IPS-NIHi7 (cell line): ENCODE measurements at regions not wholly inside any gene's neighbourhood (a gene's known extent, or its start where the extent isn't known, plus 50 kb on each side); places are given as distances from the start of the nearest gene placed in this dataset.

Source experiments
- DNase-seq: peaks from one replicate; pipeline ENCODE4 v3.0.0; 2012; ENCODE audit warnings: mixed read lengths; ENCODE audit errors: extremely low spot score

GRCh38 chr1:29653034-29653810 lies 416.9 kb downstream of the PTPRU start:
- DNase-seq: no peak

DNA sequence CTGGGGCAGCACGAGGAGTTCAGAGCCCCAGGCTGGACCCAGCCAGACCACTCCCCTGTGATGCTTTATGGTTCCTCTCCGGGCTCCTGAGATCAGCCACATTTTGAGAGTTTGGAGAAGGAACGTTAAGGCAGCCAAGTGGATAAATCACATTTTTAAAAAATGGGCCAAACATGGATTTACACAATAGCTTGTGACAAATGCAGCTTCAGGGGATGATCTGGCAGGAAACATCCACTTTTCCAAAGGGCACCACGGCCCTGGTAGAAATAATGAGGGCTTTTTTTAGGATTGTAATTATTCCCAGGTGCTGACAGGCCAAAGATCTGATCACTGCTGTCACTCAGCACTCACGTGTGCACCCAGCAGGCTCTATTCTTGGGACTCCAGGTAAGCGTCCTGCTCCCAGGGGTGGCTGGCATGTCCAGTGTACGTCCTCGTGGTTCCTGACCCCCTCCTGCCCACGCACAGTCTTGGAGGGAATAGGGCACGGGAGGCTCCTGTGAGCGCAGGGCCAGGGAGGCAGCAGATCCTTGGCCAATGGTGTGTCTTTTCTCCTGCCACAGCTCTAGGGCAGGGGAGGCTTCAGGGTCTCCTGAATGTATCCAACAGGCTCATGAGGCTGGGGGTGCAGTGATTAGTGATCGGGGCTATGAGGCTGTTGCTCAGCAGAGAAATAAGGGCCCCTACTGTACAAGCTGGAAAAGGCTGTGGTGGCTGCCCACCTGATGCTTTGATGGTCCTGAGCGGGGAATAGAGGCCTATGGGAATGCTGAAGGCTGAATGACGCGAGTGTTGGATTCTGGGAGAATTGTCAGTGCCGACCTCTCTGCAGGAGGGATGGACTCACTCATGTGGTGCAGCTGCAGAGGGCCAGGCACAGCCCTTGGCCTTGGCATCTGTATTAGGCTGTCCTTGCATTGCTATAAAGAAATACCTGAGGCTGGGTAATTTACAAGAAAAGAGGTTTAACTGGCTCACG lies 415.7 kb downstream of the PTPRU start:
- DNase-seq: no peak

- DNase-seq: no peak
These were observed 414.9 kb downstream of the PTPRU start for GRCh38 chr1:29651246-29651645.

DNA sequence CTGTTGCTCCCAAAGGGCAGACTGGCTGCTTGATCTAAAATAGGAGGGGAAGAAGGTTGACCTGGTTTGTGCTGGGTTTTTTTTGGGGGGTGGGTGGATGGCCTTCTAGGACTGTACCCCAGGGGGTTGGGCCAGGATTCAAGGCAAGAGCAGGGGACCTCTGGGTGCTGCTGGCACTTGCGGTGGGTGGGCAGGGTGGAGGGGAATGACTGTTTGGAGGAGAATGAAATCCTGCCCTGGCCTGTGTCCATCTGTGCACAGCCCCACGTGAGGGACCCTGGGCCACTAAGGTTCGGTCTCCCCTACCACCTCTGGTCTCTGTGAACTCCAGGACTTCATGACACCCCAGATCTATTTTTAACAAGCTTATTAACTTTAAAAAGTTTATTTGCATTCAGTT lies 414.2 kb downstream of the PTPRU start:
- no peak for DNase-seq

DNA sequence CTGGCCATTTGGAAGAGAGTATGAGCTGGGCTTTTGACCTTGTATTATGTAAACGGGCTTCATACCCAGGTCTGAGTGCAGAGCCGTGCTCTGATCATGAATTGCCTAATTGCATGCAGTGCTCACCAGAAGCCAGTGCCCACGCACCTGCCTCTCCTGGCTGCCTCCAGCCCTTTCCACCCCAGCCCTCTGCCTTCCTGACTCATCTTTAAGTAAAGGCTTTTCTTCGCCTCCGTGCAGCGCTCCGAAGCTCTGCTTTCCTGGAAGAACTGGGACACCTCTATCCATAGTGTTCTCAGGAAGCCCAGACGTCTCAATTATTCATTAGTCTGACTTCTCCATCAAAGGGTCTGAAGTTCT lies 413.7 kb downstream of the PTPRU start:
- DNase-seq: no peak

DNA sequence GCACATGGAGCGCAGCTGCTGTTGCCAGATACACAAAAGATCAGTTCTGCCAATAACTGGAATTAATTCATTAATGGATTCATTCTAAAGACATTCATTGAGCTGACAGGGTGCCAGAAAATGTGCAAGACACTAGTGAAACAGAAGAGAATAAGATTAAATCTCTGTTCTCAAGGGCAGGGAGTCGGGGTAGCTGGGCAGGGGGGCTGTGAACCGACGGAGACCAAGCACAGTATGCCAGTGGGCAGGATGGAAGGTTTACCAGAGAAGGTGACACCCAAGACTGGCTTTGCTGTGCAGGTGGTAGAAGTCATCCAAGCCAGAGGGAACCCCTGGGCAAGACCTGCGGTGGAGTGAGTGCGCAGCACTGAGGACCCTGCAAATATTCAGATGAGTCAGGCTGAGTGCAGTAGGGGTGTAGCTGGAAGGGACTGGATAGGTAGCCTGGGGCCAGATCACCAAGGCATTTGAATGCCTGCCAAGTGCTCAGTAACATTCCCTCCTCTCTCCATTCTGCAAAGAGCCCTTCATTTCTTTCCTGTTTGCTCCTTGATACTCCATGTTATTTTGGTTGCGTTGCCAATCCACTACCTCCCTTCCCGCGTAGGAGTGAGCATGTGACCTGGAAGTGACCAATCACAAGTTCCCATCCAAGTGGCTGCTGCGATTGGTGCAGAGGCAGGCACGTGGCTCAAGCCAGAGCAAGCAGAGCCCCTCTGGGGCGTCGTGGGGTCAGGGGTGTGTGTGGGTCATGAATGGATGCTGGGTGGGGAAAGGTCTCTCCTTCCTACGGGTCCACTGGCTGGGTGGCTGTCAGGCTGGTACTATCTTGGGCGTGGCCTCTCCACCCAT lies 413.1 kb downstream of the PTPRU start:
- DNase-seq: no peak

GRCh38 chr1:29648798-29649188 lies 412.5 kb downstream of the PTPRU start:
- DNase-seq: no peak

DNA sequence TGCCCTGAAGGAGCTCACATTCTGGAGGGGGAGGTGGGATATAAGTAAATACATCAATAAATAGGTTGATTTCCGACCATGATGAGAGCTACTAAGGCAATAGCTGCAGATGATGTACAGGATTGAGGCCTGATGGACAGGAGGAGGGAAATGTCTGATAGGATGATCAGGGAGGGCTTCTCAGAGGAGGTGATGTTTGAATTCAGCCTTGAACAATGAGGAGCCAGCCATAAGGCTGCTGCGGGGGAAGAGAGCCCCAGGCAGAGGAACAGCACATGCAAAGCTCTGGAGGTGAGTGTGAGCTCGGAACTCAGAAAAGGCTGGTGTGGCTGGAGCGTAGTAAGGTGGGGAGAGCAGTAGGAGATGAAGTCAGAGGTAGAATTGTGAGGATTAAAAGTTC lies 411.7 kb downstream of the PTPRU start:
- no peak for DNase-seq

- DNase-seq: no peak
These were observed 411.3 kb downstream of the PTPRU start for GRCh38 chr1:29647581-29647980.

GRCh38 chr1:29646161-29646775 lies 409.9 kb downstream of the PTPRU start:
- DNase-seq: no peak

DNA sequence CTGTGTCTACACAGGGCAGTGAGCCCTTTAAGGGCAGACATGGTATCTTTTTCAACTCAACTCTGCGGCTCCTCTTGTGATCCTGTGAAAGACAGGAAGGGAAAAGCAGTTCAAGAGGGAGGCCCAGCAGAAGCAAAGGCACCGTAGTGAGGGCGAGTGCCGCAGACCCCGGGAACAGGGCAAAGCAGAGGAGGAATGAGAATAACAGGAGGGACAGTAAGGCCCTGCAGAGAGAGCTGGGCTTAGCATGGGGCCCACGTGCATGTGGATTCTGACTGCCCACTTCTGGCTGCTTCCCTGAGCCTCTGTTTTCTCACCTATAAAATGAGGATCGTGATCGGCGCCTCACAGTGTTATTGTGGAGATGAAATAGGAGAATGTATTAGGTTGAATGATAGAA lies 409.3 kb downstream of the PTPRU start:
- no peak for DNase-seq

DNA sequence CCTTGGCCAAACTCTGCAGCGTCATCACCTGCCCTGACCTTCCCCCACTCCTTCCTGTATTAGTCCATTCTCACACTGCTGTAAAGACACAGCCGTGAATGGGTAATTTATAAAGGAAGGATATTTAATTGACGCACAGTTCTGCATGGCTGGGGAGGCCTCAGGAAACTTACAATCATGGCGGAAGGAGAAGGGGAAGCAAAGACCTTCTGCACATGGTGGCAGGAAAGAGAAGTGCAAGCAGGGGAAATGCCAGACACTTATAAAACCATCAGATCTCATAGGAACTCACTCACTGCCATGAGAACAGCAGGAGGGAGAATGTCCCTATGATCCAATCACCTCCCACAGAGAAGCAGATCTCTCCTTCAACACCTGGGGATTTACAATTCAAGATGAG lies 408.5 kb downstream of the PTPRU start:
- no peak for DNase-seq

- DNase-seq: no peak
These were observed 407.6 kb downstream of the PTPRU start for GRCh38 chr1:29643838-29644440.

GRCh38 chr1:29643281-29643680 lies 407.0 kb downstream of the PTPRU start:
- DNase-seq: no peak

- no peak for DNase-seq
These were observed 406.2 kb downstream of the PTPRU start for GRCh38 chr1:29642519-29642918.

DNA sequence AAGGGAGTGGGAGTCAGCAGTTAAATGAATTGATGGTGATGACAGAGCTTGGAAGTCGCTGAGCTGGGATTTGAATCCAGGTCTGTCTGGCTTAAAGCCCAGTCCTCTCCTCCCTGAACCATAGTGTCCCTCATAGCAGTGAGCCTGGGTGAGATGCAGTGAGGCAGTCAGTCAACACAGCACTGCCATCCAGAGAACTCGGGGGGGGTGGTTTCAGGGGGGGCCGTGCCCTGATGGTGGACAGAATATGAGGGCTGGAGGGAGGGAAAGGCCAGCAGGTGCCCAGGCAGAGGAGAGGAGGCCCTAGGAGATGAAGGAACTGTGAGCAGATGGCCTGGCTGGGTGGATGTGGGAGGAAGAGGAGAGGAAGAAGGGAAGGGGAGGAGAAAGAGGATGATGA lies 405.6 kb downstream of the PTPRU start:
- no peak for DNase-seq

DNA sequence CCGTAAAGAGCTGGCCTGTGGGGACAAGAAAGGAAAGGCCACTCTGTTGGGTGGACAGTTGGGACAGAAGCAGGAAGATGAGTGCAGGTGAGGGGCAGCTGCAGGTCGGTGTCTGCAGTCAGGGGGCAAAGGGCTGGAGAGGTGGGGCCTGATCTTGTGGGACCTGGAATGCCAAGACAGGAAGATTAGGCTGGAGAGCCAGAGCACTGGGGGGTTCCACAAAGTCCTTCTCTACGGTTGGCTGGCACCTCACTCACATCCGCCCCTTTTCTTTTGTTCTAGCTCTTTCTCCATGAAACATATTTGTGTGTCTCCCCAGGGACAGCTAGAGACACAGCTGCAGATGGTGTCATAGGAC lies 404.1 kb downstream of the PTPRU start:
- DNase-seq: no peak

DNA sequence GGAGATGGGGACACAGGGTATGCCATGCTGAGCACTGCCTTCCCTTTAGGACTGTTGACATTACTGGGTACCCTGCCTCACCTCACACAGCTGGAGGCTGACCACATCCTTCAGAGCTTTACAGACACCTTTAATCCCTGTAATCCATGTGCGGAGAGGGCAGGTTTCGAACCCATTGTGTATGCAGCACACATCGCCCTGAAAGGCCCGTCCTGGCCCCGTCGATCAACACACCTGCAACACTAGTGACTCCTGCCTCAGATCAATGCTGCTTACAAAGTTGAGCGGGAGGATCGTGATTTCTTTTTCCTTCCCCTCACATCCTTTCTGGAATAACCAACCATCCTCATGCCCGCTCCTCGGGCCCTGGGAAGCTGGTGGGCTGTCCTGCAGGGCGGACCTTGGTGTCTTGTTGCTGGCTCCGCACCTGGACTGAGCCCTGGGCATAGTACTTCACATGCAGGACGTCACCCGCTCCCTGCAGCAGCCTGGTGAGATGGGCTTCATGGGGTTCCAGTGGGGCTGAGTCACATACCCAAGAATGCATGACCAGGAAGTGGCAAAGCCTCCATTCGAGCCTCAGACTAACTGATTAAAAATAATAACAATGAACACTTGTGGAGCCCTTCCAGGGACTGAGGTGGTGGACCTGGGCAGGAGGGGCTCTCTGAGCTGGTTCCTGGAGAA lies 403.6 kb downstream of the PTPRU start:
- no peak for DNase-seq

DNA sequence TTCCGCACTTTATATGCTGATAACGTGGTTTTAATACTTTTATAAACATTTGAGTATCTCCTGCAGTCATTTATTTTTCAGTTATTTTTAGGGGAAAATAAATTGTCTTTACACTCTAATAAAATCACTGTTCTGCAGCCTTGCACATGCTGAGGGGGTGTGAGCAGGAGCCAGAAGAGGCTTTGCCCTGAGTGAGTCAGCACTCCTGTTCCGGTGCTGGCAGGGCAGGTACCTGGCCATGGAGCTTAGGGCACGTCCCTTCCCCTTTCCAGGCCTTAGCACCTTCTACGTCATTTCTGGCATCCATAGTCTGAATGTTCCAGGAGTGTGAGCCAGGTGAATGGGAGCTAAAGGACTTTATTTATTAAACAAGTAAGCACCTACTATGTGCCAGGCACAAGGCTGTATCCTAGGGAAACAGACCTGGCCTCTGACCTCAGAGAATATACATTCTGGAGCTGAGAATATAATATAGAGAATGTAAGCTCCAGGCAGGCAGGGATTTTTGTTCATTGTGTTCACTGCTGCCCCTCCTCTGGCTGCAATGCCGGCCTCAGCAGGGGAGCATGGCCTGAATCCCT lies 402.9 kb downstream of the PTPRU start:
- DNase-seq: no peak

GRCh38 chr1:29638281-29638680 lies 402.0 kb downstream of the PTPRU start:
- no peak for DNase-seq
